Stimulated activated CD8-positive, alpha-beta memory T cell treated with anti-CD3 and anti-CD28 coated beads, Interleukin-7, amount 100 ng/mL, for 4 hours (primary cell): ENCODE measurements at regions not wholly inside any gene's neighbourhood (a gene's known extent, or its start where the extent isn't known, plus 50 kb on each side); places are given as distances from the start of the nearest gene placed in this dataset.

Source experiments
- DNase-seq, 2 donors: peaks; one replicate each; pipeline ENCODE4 v3.0.0-alpha.2; 2020; ENCODE audit warnings: low read depth in 2 of 2

DNA sequence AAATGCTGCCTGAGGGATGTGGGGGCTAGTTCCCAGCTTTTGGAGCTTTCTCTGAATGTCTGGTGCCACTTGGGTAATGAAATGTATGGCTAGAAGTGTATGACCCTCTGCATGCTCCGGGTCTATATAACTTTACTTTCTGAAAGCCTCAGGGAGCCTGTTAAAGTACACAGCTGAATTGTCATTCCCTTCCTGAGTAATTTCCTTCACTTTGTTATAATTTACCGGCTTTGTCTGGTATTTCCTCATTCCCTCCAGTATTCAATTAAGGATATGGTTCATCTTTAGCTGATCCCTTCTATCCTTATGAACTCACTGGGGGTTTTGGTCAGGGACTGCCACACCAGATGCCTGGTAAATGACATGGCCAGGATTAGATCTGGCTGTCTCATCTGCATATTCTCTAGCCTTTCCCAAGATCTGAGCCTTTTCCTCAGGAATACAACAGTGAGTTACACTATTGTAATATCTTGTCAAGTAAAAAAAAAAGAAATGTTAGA is 620.3 kb downstream of the ZPLD1 start:
- DNase-seq: no peak

DNA sequence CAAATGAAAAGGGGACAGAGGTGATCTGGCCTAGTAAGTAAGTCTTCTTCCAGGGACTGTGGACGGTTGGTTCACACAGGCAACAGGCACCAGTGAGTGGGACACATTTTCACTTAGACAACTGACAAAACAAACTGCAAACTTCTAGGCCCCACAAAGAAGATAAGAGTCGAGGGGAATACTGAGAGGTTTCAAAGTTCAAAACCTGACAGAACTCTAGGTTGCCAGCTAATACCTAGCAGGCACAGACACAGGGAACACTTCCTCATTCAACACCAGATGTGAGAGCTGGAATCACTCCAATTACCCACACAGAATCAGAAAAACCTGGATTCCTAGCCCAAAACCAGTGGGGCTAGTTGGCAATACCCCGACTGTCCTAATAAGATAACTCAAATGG is 621.7 kb downstream of the ZPLD1 start:
- DNase-seq: no peak

DNA sequence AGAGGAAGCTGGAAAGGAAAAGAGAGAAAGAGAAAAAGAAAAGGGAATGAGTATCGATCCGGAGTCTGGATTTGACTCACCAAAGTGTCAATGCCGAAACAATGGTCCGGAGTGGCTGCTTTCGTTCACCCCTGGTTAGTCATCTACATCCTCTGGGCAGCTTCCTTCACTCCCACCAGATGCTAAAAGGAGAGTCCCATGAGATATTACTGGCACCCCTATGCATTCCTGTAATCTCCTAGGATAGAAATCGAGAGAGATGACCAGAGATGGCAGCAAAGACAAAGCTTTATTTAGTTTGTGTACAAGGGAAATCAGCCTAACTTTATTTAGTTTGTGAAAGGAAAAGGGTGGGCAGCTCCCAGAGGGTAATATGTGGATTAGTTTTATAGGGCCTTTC is 622.2 kb downstream of the ZPLD1 start:
- DNase-seq: no peak

DNA sequence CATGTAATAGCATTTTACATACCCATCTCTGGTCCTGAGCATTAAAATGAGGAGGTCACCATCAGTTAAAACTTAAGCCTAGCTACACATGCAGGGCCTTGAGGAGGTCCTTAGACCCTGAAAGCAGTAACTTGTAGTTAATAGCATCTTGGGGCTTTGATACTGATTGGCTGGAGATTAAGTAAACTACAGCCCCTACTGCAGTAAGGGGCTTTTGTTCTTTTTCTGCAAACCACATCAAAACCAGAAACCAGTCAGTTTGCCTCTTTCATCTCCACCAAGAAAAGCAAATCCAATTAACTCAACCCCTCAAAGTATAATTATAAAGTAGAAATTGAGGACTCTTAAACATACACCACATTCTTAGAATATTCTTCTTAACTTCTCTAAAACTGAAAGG is 622.7 kb downstream of the ZPLD1 start:
- no peak for DNase-seq

DNA sequence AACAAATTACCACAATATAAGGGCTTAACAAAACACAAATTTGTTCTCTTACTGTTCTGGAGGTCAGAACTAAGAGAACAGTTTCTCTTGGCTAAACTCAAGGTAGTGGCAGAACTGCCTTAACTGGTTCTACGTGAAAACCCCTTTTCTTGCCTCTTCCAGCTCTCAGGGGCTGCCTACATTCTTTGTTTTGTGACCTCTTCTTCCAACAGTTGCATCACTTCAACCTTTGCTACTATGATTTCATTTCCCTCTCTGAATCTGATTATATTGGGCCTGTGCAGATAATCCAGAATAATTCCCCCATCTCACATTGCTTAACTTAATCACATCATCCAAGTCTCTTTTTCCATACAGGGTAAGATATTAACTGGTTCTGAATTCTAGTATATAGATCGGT is 624.6 kb downstream of the ZPLD1 start:
- DNase-seq: no peak

DNA sequence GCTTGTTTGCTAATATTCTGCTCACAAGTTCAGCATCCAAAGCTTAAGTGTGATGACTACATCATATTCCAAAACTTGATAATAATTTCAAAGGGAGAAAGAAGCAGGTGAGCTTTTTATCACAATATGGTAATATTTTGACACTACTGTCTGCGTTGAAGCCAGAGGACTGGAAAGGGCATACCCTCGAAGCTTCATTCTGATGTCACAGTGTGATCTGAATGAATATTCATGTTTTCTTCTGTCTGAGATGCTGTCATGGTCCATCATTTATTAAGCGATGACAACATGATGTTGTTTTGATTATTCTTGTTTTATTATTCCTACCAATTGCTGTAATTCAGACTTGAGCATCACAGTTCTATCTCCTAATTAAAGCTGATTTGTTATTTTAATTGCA is 625.4 kb downstream of the ZPLD1 start:
- DNase-seq: no peak

DNA sequence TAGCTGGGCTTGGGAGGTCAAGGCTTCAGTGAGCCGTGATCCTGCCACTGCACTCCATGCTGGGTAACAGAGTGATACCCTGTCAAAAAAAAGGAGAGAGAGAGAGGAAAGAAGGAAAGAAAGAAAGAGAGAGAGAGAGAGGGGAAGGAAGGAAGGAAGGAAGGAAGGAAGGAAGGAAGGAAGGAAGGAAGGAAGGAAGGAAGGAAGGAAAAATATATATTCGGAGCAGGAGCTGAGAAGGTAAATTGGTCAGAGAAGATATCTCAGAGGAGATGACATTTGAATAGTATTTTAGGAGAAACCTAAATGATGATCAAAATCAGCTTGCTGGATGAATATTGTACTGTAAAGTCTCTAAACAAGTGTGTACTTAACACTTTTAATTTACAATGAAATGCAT is 633.1 kb downstream of the ZPLD1 start:
- DNase-seq: no peak

DNA sequence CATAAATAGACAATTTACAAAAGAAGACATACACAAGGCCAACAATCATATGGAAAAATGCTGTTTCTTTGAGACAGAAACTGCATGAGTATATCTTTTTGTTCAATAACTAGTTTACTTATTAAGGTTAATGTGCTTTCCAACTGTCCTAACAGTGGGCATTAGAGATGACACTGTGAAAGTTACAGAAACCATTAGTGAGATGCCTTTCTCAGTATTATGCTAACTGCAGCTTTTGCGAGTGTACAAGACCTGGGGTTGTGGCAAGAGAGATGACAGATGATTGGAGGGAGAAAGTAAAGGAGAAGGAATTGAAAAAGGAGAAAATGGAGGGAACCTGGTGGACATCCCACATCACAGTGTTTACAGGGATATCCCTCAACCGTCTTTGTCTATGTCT is 640.5 kb downstream of the ZPLD1 start:
- no peak for DNase-seq

DNA sequence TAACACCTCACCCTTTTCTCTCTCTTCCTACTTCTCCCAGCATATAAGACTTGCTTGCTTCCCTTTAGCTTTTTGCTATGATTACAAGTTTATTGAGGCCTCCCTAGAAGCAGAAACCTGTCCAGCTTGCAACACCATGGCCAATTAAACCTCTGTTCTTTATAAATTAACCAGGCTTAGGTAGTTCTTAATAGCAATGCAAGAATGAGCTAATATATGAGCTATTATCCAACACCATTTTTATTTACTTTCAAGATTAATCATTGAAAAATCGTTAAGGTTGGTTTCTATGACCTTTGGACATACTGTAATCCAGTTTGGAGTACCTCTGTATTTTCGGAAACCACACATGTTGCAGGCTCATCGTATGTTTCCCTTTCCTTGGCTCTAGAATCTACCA is 643.1 kb downstream of the ZPLD1 start:
- no peak for DNase-seq

DNA sequence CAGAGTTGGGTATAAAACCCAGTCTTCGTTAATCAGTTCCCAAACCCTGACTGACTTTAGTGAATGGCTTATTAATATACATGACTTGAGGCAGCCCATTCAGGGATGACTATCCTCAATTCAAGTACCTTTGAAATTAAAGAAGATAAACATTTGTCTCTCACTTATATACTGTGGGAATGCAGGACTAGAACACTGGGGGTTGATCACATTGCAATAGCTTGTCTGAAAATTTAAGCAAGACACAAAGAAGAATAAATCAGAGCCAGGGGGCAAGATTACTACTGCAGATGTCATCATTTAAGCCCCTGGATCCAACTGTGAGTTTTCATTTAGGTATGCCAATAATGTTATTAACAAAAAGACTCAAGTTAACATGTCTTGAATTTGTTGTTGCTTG is 647.7 kb downstream of the ZPLD1 start:
- DNase-seq: no peak

DNA sequence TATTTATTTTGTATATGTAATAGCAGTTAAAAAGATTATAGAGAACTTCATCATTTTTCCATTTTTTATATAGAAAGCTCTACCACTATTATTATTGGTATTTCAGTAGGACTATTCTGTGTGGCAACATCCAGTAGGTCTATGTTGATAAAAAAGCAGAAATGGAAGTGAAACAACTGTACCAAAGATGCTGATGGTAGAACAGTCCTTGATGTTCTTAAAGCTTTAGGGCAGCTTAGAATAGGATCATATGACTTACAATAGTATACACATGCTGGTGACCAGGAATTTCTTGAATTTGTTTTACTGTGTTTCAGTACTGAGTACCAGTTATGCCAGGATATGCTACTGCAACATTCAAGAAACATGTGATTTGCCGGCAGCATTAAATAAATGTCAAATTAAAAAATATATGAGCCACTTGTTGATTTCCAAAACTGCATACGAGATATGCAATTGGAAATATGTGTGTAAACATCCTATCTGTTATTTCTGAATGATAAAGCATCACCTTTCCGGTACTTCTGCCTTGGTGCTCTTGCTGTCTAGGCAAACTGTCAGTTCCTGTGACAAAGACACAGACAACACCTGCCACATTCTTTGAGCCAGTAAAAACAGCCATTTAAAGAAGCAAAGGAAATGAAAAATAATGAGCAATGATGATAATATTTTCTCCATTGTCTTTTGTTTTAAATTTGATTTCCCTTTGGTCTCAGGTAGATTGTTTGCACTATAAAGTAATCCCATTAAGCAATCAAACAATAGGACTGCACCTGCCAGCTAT is 649.2 kb downstream of the ZPLD1 start:
- no peak for DNase-seq

DNA sequence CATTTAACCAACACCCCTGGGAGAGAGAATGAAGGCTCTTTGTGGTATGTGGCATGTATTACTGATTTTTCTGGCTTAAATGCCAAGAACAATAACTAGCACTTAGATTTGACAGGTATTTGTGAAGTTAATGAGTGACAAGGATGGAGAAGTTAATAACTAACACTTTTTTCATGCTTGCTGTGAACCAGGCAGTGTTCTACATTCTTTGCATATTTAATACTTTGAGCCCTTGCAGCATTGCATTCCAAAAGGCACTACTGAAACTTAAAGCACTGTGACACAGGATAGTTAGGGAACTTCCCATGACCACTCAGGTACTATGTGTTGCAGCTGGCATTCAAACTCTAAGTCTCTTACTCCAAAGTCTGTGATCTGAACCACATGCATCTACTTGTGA is 650.6 kb downstream of the ZPLD1 start:
- no peak for DNase-seq

DNA sequence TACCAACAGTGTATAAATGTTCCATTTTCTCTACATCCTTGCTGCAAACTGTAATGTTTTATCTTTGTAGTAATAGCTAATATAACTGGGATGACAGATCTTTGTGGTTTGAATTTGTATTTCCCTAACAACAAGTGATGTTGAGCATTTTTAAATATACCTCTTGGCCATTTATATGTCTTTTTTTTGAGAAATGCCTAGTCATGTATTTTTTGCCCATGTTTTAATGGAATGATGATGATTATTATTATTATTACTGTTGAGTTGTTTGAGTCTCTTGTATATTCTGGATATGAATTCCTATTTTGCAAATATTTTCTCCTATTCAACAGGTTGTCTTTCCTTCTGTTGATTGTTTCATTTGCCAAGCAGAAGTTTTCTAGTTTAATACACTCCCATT is 654.9 kb downstream of the ZPLD1 start:
- DNase-seq: no peak

DNA sequence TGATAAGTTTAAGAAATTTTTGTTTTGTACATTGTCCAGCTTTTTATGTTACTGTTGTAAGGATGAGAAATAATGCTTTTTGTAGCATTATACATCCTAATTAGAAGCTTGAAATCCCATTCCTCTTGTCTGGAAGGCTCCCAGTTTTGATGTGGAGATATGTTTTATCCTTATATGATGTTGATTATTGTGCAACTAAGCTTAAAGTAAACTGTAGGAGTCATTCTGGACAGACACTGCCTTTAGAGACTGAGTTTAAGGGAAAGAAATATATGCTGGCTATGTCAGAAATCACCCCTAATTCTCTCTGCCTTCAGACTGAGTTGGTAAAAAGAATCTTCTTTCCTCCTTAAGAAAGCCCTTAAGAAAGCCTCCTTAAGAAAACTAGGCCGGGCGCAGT is 670.4 kb downstream of the ZPLD1 start:
- no peak for DNase-seq

DNA sequence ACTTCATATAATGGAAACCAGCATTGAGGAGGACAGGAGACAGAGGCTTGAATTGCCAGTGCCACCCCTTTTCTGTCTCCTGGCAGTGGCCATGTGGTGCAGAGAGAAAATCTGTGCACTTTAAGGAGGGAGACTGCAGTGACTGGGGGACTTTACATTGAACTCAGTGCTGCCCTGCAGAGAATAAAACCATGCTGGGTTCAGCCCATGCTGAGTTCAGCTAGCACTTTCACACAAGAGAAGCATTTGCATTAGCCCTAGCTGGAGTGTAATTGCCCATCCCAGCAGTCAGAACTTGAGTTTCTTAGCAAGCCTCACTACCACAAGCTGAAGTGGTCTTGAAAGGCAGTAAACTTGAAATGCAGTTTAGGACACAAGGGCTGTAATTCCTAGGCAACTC is 677.5 kb downstream of the ZPLD1 start:
- DNase-seq: no peak

DNA sequence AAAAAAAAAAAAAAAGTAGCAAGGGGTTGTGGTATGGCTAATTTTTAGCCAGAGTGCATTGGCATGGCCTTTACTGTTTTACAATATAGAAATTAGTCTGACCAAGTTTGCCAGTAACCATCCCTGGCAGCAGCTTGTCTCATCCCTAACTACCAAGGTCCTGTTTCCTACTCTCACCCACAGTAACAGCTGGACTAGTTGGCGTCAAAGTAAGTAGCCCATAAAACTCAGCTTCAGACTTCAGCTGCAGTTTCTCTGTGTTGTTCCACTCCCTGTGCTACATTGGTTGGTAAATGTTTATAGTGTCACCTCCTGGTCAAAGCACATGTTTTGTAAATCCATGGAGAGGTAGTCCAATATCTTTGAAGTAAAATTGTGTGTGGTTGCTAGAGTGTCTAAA is 691.3 kb downstream of the ZPLD1 start:
- DNase-seq: no peak

DNA sequence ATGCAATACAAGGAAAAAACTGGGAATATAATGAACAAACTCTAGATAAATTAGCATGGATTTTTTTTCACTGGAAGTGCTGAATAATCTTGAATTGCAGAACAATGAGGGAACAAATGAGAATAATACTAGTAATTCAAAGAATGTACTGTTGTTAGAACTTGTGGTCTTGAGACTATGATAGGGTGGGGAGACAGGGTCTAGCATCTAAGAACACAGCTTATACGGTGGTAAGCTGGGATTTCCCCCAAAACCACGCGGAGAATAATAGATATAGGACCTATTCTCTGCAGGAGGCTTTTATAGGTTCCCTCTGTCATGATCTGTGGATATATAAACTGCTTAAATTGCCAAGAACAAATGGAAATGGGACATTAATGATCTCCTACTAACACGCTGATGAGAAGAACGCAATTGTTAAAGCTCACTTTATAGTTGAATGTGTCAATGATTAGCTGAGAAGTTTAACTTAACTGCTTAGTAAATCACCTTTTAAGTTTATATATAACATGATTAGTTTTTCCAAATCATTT is 692.3 kb downstream of the ZPLD1 start:
- DNase-seq: no peak

DNA sequence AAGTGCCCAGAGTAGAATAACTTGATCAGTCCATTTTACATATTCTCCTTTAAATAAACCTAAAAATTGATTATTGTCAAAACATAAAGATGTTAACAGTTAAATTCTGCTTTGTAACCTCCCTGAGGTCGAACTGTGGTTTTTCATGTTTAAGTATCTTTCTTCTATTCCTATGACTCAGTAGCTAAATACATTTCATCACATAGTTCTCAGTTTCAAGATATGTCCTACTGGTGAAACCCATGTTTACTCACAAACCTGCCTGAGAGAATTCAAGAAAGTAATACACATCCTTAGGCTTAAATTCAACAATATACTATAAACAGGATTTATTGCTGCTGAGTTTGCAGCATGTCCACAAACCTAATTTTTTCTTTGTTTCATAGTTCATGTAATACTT is 692.9 kb downstream of the ZPLD1 start:
- DNase-seq: no peak

DNA sequence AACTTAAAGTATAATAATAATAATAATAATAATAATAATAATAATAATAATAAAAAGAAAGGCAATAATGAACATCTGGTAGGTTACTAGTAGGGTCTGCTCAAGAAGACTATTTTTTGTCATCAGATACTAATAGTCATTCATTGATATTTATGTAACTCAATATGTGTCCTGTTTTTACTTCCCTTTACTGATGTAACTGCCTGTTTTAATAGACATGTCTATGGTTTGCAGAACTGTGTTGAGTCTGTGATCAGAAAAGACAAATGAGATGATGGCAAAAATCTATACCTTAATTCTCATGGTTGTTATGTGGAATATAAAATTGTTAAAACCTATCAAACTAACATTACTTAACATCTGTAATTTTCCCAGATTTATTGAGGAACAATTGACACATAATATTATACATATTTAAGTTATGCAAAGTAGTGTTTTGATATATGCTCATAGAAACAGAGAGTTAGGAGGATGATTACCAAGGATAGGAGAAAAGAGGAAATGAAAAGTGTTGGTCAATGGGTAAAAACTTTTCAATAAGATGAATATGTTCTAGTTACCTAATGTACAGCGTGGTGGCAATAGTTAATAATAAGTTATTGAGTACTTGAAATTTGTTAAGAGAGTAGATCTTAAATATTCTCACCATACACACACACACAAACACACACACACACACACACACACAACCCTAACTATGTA is 699.4 kb downstream of the ZPLD1 start:
- no peak for DNase-seq

DNA sequence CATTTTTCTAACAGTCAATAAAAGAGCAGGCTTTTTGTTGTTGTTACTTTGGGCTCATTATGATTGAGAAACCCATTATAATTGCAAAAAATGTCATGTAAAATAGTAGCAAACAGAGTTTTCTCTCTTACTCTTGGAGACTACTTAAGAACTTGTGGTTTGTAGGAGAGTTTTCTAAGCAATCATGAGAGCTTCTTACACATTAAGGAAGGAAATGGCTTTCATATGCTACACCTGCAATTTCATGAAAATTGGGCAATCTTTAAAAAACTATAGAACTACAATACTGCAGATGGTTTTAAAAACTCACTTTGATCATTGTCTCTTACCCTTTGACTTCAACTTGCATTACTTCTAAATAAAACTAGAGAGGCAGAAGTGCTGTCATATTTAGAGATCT is 701.8 kb downstream of the ZPLD1 start:
- DNase-seq: no peak

DNA sequence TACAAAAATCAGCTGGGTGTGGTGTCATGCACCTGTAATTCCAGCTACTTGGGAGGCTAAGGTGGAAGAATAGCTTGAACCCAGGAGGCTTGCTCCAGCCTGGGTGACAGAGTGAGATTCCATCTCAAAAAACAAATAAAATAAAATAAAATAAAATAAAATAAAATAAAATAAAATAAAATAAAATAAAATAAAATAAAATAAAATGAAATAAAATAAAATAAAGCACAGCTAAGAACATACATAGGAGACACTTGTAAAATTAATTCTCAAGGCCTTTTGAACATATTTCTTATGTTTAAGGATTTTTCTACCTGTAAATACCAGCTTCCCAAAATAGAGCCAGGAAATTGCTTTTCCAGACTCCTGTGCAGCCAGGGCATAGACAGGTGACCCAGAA is 703.0 kb downstream of the ZPLD1 start:
- no peak for DNase-seq

DNA sequence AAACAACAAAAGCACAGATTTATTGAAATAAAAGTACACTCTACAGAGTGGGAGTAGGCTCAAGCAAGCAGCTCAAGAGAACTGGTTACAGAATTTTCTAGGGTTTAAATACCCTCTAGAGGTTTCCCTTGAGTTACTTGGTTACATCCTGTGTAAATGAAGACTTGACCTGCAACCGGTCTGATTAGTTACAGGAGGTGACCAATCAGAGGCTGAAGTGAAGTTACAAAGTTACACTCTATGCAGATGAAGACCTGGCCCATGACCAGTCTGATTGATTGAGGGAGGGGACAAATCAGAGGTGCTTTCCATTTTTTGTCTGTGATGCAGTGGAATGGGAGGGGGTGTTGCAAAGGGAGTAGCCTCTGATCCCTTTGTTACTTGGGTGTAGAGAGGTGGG is 723.4 kb downstream of the ZPLD1 start:
- DNase-seq: no peak

DNA sequence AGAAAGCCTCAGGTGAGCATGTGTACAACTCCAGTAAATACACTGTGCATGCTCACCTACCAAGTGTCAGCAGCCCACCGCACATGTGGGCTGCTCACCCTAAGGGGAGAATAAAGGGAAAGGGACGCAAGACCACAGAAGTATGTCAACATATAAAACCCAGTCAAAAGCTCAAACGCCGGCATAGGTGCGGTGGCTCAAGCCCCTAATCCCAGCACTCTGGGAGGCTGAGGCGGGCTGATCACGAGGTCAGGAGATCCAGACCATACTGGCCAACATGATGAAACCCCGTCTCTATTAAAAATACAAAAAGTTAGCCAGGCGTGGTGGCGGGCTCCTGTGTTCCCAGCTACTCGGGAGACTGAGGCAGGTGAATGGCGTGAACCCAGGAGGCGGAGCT is 732.1 kb downstream of the ZPLD1 start:
- no peak for DNase-seq
